ENCODE measurements at regions not wholly inside any gene's neighbourhood (a gene's known extent, or its start where the extent isn't known, plus 50 kb on each side); places are given as distances from the start of the nearest gene placed in this dataset.

DNA sequence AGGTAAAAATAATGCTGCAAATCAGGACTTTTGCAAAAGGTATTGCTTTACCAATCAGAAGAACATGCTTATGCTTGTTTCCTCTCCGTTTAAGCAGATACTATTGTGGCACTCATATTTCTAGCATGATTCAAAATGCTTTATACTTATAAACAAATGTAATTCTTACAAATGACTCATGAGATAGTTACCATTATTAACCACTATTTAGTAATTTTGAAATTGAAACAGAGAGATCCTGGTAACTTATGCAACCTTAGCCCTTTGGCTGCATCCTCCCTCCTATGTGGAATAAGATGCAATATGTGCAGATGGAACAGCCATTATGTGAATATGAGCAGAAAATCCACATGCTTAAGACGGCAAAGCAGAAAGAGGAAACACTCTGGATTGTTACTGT, 164.7 kb downstream of the PCDH18 start:
- Histone ChIP-seq H3K9me2 (replicated peaks; ENCODE audit: control insufficient read depth, low read length) (no peaks in the 10 kb centered on the region), H3K4me1 (ENCODE audit: control insufficient read depth, low read length) (no peaks in the 10 kb centered on the region), H3K4me2 (ENCODE audit: low read length) (no peak overlapping the region), H3K27me3 (ENCODE audit: control insufficient read depth, low read length) (no peaks in the 10 kb centered on the region), H4K20me1 (ENCODE audit: control insufficient read depth, insufficient read depth, low read depth, low read length) (no peaks in the 10 kb centered on the region), H3F3A (ENCODE audit: control insufficient read depth, insufficient read depth) (no peaks in the 10 kb centered on the region), H3K4me3 (ENCODE audit: low read length) (no peak overlapping the region), H3K27ac (ENCODE audit: low read depth, low read length) (no peak overlapping the region), H3K79me2 (ENCODE audit: control insufficient read depth, low read length) (no peaks in the 10 kb centered on the region), H3K9me3 (ENCODE audit: control insufficient read depth, insufficient read depth, low read length) (no peaks in the 10 kb centered on the region), H3K36me3 (ENCODE audit: control insufficient read depth, low read length) (no peaks in the 10 kb centered on the region)
- TF ChIP-seq, protein P1, sequence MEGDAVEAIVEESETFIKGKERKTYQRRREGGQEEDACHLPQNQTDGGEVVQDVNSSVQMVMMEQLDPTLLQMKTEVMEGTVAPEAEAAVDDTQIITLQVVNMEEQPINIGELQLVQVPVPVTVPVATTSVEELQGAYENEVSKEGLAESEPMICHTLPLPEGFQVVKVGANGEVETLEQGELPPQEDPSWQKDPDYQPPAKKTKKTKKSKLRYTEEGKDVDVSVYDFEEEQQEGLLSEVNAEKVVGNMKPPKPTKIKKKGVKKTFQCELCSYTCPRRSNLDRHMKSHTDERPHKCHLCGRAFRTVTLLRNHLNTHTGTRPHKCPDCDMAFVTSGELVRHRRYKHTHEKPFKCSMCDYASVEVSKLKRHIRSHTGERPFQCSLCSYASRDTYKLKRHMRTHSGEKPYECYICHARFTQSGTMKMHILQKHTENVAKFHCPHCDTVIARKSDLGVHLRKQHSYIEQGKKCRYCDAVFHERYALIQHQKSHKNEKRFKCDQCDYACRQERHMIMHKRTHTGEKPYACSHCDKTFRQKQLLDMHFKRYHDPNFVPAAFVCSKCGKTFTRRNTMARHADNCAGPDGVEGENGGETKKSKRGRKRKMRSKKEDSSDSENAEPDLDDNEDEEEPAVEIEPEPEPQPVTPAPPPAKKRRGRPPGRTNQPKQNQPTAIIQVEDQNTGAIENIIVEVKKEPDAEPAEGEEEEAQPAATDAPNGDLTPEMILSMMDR (IDR thresholded peaks at IDR 0.05; ENCODE audit: low read depth, low read length, poor library complexity, severe bottlenecking), result no peak
- no peak for TF ChIP-seq EZH2phosphoT487 (IDR thresholded peaks at IDR 0.05; ENCODE audit: borderline replicate concordance, low read length)

DNA sequence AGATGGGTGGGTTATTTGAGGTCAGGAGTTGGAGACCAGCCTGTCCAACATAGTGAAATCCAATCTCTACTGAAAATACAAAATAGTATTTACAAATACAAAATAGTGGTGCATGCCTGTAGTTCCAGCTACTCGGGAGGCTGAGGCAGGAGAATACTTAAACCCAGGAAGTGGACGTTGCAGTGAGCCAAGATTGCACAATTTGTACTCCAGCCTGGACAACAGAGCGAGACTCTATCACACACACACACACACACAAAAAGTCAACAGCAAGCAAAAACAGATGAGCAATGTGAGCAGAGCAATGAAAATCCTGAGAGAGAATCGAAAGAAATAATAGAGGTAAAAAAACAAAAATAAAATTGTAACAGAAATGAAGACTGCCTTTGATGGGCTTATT, 168.8 kb downstream of the PCDH18 start:
- TF ChIP-seq EZH2phosphoT487 (IDR thresholded peaks at IDR 0.05; ENCODE audit: borderline replicate concordance, low read length), result no peak
- TF ChIP-seq, protein P1 (IDR thresholded peaks at IDR 0.05; ENCODE audit: low read depth, low read length, poor library complexity, severe bottlenecking), result no peak

DNA sequence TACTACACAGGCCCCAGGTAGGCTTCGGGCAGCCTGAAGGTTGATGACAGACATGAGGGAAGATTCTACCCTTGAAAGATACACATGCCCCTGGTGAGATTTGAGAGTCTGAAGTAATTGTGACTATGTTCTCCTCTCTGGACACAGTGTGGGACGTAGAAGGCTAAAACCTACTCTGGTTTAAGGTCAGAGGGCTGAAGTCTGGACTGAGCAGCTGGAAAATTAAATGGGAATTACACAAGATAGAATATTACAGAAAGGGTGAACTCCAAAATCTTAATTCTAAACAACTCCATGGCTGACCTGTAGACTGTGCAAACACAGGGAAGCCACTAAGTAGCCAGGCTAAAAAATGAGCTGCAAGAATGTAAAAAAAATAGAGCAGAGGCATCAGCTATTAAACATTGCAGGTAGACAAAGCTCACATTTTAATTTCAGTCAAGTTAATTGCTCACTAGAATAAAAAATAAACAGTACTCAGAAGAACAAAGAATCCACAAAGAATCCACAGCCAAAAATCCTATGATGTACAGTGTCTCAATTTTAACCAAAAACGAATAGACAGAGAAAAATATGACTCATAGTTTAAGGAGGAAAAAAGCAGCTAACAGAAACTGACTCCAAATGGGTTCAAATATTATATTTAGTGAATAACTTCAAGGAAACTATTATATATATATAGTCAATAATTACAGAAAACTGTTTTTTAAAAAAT, 170.4 kb downstream of the PCDH18 start:
- H3K27ac ChIP-seq (ENCODE audit: low read depth, low read length), result no peak overlapping the region
- no peak for TF ChIP-seq EZH2phosphoT487 (IDR thresholded peaks at IDR 0.05; ENCODE audit: borderline replicate concordance, low read length)
- TF ChIP-seq, protein P1 (IDR thresholded peaks at IDR 0.05; ENCODE audit: low read depth, low read length, poor library complexity, severe bottlenecking), result no peak
- H3F3A ChIP-seq (ENCODE audit: control insufficient read depth, insufficient read depth), result no peaks in the 10 kb centered on the region
- no peaks in the 10 kb centered on the region for H3K36me3 ChIP-seq (ENCODE audit: control insufficient read depth, low read length)
- no peak overlapping the region for H3K4me2 ChIP-seq (ENCODE audit: low read length)
- H3K9me2 ChIP-seq (replicated peaks; ENCODE audit: control insufficient read depth, low read length), result no peaks in the 10 kb centered on the region
- no peaks in the 10 kb centered on the region for H3K4me1 ChIP-seq (ENCODE audit: control insufficient read depth, low read length)
- H4K20me1 ChIP-seq (ENCODE audit: control insufficient read depth, insufficient read depth, low read depth, low read length), result no peaks in the 10 kb centered on the region
- no peaks in the 10 kb centered on the region for H3K79me2 ChIP-seq (ENCODE audit: control insufficient read depth, low read length)
- H3K27me3 ChIP-seq (ENCODE audit: control insufficient read depth, low read length), result no peaks in the 10 kb centered on the region
- H3K4me3 ChIP-seq (ENCODE audit: low read length), result no peak overlapping the region
- H3K9me3 ChIP-seq (ENCODE audit: control insufficient read depth, insufficient read depth, low read length), result no peaks in the 10 kb centered on the region

More for the DNA sequence above, 168.8 kb downstream of the PCDH18 start:
- Histone ChIP-seq H3K4me1 (ENCODE audit: control insufficient read depth, low read length) (no peaks in the 10 kb centered on the region), H3K4me3 (ENCODE audit: low read length) (no peak overlapping the region), H3F3A (ENCODE audit: control insufficient read depth, insufficient read depth) (no peaks in the 10 kb centered on the region), H3K36me3 (ENCODE audit: control insufficient read depth, low read length) (no peaks in the 10 kb centered on the region), H3K27ac (ENCODE audit: low read depth, low read length) (no peak overlapping the region), H3K9me3 (ENCODE audit: control insufficient read depth, insufficient read depth, low read length) (no peaks in the 10 kb centered on the region), H3K4me2 (ENCODE audit: low read length) (no peak overlapping the region), H3K9me2 (replicated peaks; ENCODE audit: control insufficient read depth, low read length) (no peaks in the 10 kb centered on the region), H3K79me2 (ENCODE audit: control insufficient read depth, low read length) (no peaks in the 10 kb centered on the region), H4K20me1 (ENCODE audit: control insufficient read depth, insufficient read depth, low read depth, low read length) (no peaks in the 10 kb centered on the region), H3K27me3 (ENCODE audit: control insufficient read depth, low read length) (no peaks in the 10 kb centered on the region)
